Stimulated activated CD4-positive, alpha-beta T cell treated with anti-CD3 and anti-CD28 coated beads, Interleukin-12 subunit alpha, Interleukin-12 subunit beta, amount 100 ng/mL, for 24 hours (primary cell): ENCODE measurements at regions not wholly inside any gene's neighbourhood (a gene's known extent, or its start where the extent isn't known, plus 50 kb on each side); places are given as distances from the start of the nearest gene placed in this dataset.

ENCODE experiments used
- DNase-seq, 2 experiments: peaks; one replicate each; pipeline ENCODE4 v3.0.0-alpha.2; 2020; ENCODE audit warnings: low read depth in 2 of 2

- DNase-seq = no peak
These were observed 61.6 kb upstream of the MAP1B start for GRCh38 chr5:72045692-72046091.

- no peak for DNase-seq
These were observed 61.2 kb upstream of the MAP1B start for GRCh38 chr5:72046106-72046505.

- no peak for DNase-seq
These were observed 51.6 kb upstream of the MAP1B start for GRCh38 chr5:72055636-72056035.
